Skeletal muscle tissue (tissue), 3 donors: ENCODE measurements at regions not wholly inside any gene's neighbourhood (a gene's known extent, or its start where the extent isn't known, plus 50 kb on each side); places are given as distances from the start of the nearest gene placed in this dataset.
"Not testable (repeated sequence)": the region's sequence is repeated elsewhere in the genome, so short reads cannot be mapped to it uniquely, and the experiment has no call there.

Experiments
- H3K27ac ChIP-seq: one replicate; pipeline ENCODE4 v1.7.0; 2013; ENCODE audit warnings: mild to moderate bottlenecking, low read depth, low read length, inconsistent platforms
- H3K27me3 ChIP-seq, 3 donors: one replicate each; pipeline ENCODE4 v1.7.0; 2013; ENCODE audit warnings: low read length in 3 of 3; ENCODE audit not compliant: control insufficient read depth in 3 of 3, insufficient read depth in 3 of 3
- H3K36me3 ChIP-seq, 3 donors: one replicate each; pipeline ENCODE4 v1.7.0; 2013; ENCODE audit warnings: low read length in 3 of 3; ENCODE audit not compliant: control insufficient read depth in 3 of 3, insufficient read depth in 3 of 3
- H3K4me1 ChIP-seq, 3 donors: one replicate each; pipeline ENCODE4 v1.7.0; 2013; ENCODE audit warnings: low read length in 3 of 3, mild to moderate bottlenecking in 3 of 3; ENCODE audit not compliant: control insufficient read depth in 3 of 3, insufficient read depth in 3 of 3
- H3K4me3 ChIP-seq, 3 donors: one replicate each; pipeline ENCODE4 v1.7.0; 2013; ENCODE audit warnings: low read length in 3 of 3
- H3K9ac ChIP-seq, 3 donors: one replicate each; pipeline ENCODE4 v1.7.0; 2013; ENCODE audit warnings: low read length in 3 of 3, mild to moderate bottlenecking in 3 of 3, moderate library complexity in 2 of 3, low read depth in 1 of 3
- H3K9me3 ChIP-seq, 3 donors: one replicate each; pipeline ENCODE4 v1.7.0; 2013; ENCODE audit warnings: low read length in 3 of 3; ENCODE audit not compliant: control insufficient read depth in 3 of 3
- donor health status: Osteomylitis.

GRCh38 chr2:180601016-180601415 lies 379.4 kb upstream of the UBE2E3 start:
- Histone ChIP-seq H3K9ac (no peak overlapping the region), H3K4me1 (no peaks in the 10 kb centered on the region), H3K27ac (no peak overlapping the region), H3K9me3 (no peaks in the 10 kb centered on the region), H3K27me3 (no peaks in the 10 kb centered on the region), H3K4me3 (no peak overlapping the region), H3K36me3 (no peaks in the 10 kb centered on the region)

- H3K9ac ChIP-seq, result no peak overlapping the region
- no peaks in the 10 kb centered on the region for H3K4me1 ChIP-seq
- H3K27me3 ChIP-seq, result no peaks in the 10 kb centered on the region
- H3K4me3 ChIP-seq, result no peak overlapping the region
- H3K9me3 ChIP-seq, result no peaks in the 10 kb centered on the region
- H3K27ac ChIP-seq, result no peak overlapping the region
- H3K36me3 ChIP-seq, result no peaks in the 10 kb centered on the region
These were observed 380.6 kb upstream of the UBE2E3 start for GRCh38 chr2:180599804-180600203.

GRCh38 chr2:180597179-180597578 lies 383.2 kb upstream of the UBE2E3 start:
- H3K9me3 ChIP-seq, result no peaks in the 10 kb centered on the region
- no peak overlapping the region for H3K27ac ChIP-seq
- H3K36me3 ChIP-seq, result no peaks in the 10 kb centered on the region
- H3K27me3 ChIP-seq, result no peaks in the 10 kb centered on the region
- H3K9ac ChIP-seq, result no peak overlapping the region
- H3K4me1 ChIP-seq, result no peaks in the 10 kb centered on the region
- no peak overlapping the region for H3K4me3 ChIP-seq

- Histone ChIP-seq H3K27me3 (no peaks in the 10 kb centered on the region), H3K4me3 (no peak overlapping the region), H3K4me1 (no peaks in the 10 kb centered on the region), H3K9me3 (no peaks in the 10 kb centered on the region), H3K36me3 (no peaks in the 10 kb centered on the region), H3K9ac (no peak overlapping the region), H3K27ac (no peak overlapping the region)
These were observed 384.0 kb upstream of the UBE2E3 start for GRCh38 chr2:180596453-180596852.

- Histone ChIP-seq H3K27me3 (no peaks in the 10 kb centered on the region), H3K9ac (no peak overlapping the region), H3K36me3 (no peaks in the 10 kb centered on the region), H3K9me3 (no peaks in the 10 kb centered on the region), H3K4me3 (no peak overlapping the region), H3K27ac (no peak overlapping the region), H3K4me1 (no peaks in the 10 kb centered on the region)
These were observed 388.5 kb upstream of the UBE2E3 start for GRCh38 chr2:180591947-180592346.

GRCh38 chr2:180591093-180591781 lies 389.2 kb upstream of the UBE2E3 start:
- not testable (repeated sequence) for H3K9me3 ChIP-seq, H3K36me3 ChIP-seq, H3K27me3 ChIP-seq, H3K4me1 ChIP-seq, H3K27ac ChIP-seq, H3K9ac ChIP-seq, H3K4me3 ChIP-seq

- Histone ChIP-seq H3K9ac (no peak overlapping the region), H3K36me3 (no peaks in the 10 kb centered on the region), H3K9me3 (no peaks in the 10 kb centered on the region), H3K4me1 (no peaks in the 10 kb centered on the region), H3K27me3 (no peaks in the 10 kb centered on the region), H3K4me3 (no peak overlapping the region), H3K27ac (no peak overlapping the region)
These were observed 396.8 kb upstream of the UBE2E3 start for GRCh38 chr2:180583441-180584140.

GRCh38 chr2:180579388-180579787 lies 401.0 kb upstream of the UBE2E3 start:
- Histone ChIP-seq H3K27ac (no peak overlapping the region), H3K4me1 (no peaks in the 10 kb centered on the region), H3K36me3 (no peaks in the 10 kb centered on the region), H3K9me3 (no peaks in the 10 kb centered on the region), H3K27me3 (no peaks in the 10 kb centered on the region), H3K4me3 (no peak overlapping the region), H3K9ac (no peak overlapping the region)

- no peak overlapping the region for H3K27ac ChIP-seq
- H3K9ac ChIP-seq, result no peak overlapping the region
- no peaks in the 10 kb centered on the region for H3K4me1 ChIP-seq
- no peaks in the 10 kb centered on the region for H3K36me3 ChIP-seq
- no peaks in the 10 kb centered on the region for H3K27me3 ChIP-seq
- no peak overlapping the region for H3K4me3 ChIP-seq
- no peaks in the 10 kb centered on the region for H3K9me3 ChIP-seq
These were observed 402.0 kb upstream of the UBE2E3 start for GRCh38 chr2:180578441-180578840.

GRCh38 chr2:180577567-180577966 lies 402.8 kb upstream of the UBE2E3 start:
- no peak overlapping the region for H3K9ac ChIP-seq
- H3K27ac ChIP-seq, result no peak overlapping the region
- no peak overlapping the region for H3K4me3 ChIP-seq
- no peaks in the 10 kb centered on the region for H3K27me3 ChIP-seq
- H3K9me3 ChIP-seq, result no peaks in the 10 kb centered on the region
- H3K4me1 ChIP-seq, result no peaks in the 10 kb centered on the region
- no peaks in the 10 kb centered on the region for H3K36me3 ChIP-seq
